NCI-H1930 (cell line): ENCODE measurements at regions not wholly inside any gene's neighbourhood (a gene's known extent, or its start where the extent isn't known, plus 50 kb on each side); places are given as distances from the start of the nearest gene placed in this dataset.
"Not testable (repeated sequence)": the region's sequence is repeated elsewhere in the genome, so short reads cannot be mapped to it uniquely, and the experiment has no call there.

Experiments used
- DNase-seq, 2 experiments: peaks; one replicate each; lab custom pipeline; 2025; lab: John Stamatoyannopoulos, UW

DNA sequence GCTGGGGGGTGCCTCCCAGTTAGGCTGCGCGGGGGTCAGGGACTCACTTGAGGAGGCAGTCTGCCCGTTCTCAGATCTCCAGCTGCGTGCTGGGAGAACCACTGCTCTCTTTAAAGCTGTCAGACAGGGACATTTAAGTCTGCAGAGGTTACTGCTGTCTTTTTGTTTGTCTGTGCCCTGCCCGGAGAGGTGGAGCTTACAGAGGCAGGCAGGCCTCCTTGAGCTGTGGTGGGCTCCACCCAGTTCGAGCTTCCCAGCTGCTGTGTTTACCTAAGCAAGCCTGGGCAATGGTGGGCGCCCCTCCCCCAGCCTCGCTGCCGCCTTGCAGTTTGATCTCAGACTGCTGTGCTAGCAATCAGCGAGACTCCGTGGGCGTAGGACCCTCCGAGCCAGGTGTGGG lies 584.2 kb upstream of the SLC39A10 start:
- DNase-seq = not testable (repeated sequence)

DNA sequence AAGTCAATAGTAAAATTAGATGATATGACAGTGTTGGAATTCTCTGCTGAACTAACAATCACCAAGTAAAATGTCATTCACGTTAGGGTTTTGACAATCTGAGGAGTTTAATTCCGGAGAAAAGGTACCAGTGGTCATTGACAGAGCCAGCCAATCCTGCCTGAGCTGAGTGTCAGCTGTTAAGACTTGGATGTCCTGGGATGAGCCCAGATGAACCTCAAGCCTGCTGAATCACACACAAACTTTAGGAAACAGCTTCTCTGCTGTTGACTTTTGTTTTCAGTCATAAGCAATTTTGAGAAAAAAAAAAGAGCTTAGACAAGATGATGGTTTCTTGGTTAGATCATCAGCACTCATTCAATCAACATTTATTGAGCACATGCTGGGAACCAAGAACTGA lies 600.0 kb upstream of the SLC39A10 start:
- DNase-seq = no peak

DNA sequence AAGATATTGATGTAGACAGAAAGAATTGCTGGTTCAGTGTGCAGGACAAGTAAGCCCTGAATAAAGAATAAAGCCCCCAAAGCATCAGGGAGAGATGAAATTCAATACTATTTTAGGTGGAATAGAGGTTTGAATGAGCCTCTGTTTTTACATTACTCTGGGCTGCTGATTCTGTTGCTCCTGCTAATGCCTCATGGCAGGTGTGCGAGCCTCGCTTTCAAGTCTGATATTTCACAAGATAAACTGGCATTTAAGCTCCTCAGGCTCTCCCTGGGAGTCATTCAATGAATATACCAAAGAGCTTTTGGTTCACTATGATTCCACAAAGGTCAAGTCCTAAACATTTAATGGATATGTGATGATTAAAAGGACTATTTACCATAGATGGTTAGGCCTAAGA lies 601.0 kb upstream of the SLC39A10 start:
- peak in 1 of 2 experiments; percentile 8 for DNase-seq

DNA sequence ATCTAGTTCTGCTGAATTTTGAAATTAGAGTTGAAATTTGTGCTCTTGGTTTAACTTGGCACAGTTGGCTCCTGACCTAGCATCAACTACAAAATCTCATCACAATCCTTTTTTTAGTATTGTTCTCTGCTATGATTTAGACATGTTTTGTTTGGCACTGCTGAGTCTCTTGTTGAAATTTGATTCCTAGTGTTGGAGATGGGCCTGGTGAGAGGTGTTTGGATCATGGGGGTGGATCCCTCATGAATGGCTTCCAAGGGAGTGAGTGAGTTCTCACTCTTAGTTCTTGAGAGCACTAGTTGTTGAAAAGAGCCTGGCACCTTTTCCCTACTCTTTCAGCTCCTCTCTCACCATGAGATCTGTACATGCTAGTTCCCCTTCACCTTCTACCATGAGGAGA lies 605.6 kb upstream of the SLC39A10 start:
- DNase-seq = no peak

DNA sequence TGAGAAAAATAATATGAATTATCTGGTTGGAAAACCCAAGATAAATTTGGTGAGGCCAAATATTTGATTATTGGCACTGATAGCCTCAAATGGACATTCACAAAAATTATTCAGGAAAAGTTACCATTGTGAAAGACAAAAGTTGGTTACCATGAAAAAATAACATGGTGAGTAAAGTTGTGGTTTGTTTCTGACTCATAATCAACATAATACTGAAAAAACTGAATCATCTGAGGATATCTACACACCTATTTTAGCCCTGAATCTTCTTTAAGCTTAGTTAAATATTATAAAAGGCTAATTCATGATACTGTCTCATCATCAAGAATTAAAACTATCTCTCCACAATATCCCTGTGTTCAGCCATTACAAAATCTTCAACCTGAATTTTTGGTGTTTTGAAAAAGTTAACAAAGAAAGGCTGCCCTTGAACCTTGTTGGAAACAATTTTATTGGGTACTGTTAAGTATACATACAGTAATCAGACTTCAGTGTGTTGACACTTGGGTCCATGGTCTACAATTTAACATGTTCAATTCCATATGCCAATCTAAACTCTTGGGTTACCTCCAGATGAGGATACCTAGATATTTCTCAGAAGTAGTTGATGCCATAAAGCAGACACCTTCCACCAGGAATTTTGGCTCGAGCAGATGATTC lies 607.5 kb upstream of the SLC39A10 start:
- DNase-seq = no peak

DNA sequence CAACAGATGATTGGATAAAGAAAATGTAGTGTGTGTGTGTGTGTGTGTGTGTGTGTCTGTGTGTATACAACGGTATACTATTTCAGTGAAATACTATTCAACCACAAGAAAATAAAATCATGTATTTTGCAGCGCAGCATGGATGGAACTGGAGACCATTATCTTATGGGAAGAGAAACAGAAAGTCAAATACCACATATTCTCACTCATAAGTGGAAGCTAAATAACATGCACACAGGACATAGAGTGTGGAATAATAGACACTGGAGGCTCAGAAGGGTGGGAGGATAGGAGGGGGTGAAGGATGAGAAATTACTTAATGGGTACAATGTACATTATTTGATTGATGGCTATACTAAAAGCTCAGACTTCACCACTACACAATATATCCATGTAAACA lies 609.1 kb upstream of the SLC39A10 start:
- no peak for DNase-seq

DNA sequence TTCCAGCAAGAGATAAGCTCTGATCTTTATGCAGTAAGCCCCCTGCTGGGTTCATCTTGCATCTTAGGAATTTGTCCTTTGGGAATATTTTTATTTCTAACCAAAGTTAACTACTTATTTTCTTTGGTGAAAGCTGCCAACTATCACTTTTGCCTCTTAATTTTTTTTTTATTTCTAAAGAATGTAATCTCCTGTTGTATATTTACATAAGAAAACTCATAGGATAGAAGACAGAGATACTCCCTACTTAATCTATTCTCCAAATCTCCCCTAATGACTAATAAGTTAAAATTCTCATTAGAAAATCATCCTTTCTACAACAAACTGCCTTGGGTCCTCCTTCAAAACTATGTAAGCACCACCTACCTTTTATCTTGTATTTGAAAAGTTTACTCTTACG lies 612.2 kb upstream of the SLC39A10 start:
- DNase-seq = no peak

DNA sequence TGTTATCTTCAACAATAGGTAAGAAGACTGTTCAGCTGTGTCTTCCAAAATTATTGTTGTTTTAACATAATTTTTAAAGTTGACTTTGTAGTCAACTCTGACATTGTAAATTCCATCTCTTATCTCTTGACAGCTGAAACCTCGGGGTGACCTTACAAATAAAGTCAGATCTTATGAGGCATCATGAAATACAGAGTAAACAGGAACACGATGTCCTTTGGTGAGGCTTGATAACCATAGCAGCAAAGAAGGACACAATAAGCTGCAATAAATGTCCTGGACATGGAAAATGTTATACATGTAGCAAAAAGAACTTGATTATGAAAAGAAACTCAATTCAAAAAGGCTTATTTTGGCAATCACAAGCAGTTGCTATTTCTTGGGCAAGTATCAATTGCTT lies 618.9 kb upstream of the SLC39A10 start:
- DNase-seq = no peak

DNA sequence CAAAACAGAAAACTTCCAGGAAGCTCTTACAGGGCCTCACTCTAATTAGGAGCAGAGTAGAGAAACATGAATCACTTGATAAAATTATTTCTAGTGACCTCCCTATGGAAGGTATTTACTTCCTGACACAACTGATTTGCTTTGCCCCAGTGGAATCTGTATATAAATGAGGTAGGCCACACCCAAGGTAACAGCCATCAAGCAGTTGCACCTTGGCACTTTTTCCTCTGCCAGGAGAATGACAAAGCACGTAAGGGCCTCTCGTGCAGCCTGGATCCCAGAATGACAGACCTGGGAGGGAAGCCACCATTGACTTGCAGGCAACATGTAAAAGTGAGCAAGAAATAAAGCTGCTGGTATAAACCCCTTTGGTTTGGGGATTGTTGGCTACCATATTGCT lies 620.0 kb upstream of the SLC39A10 start:
- DNase-seq = no peak

DNA sequence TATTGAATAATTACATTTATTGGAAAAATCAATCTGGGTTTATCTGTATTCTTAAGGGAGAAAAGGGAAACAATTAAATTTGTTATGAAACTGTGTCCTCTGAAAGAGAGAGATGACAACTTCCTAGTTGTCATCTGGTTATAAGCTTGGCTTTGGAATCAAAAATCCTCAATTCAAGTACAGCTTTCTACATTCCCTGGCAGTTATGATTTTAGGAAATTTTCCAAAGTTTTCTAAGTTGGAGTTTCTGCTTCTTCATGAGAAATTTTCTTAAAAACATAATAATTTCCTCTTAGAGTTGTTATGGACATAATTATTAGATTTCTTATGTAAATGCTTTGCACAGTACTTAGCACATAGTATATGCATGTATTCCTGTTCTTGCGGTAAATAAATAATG lies 625.6 kb upstream of the SLC39A10 start:
- DNase-seq = no peak

DNA sequence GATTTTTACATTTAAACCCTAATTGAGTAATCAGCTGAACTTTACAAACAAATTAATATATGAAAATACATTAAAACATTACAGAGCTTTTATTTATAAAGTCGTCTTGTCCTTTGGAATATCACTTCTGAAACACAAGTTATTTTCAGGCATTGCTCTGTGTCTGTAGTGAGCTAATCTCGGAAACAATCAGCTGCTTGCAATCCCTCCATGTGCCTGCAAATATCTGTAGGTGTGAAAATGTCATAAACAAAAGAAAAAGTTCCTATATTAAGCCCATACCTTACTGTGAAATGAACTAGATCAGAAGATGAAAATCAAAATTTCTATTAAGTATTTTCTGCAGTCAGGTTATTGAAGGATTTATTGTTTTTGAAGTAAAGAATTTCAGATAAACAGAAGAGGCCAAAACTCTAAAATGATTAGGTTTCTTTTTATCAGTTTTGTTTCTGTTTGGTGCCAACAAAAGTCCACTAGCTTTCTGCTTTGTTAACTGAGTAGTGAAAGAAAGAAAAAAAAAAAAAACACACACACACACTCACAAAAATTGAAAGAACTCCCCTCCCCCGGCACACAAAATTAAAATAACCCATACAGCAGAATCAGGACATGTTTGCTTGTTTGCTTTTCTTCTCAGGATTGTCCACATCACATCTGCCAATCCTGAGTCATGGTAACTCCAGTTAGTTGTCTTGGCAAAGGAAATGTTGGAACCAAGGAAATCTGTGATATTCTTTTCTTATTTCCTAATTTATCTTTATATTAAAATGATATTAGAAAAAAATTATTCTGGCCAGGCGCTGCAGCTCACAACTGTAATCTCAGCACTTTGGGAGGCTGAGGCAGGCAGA lies 627.0 kb upstream of the SLC39A10 start:
- no peak for DNase-seq

DNA sequence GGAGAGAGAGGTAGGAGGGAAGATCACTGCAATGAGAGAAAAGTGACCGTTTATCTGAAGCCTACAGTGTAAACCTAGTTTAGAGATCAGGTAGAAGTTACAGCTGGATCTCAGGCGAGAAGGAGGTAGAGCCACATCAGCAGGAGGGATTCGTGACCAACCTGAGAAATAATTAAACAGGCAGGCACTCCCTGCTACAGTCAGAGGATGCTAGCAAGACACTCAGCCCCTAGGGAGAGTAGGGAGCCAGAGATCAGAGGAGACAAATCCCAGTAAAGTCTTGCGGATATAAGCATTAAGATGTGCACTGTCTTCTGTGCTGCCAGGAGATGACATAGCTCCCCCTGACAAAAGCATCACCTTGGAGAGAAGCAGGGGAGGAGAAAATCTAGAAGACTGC lies 629.1 kb upstream of the SLC39A10 start:
- no peak for DNase-seq

DNA sequence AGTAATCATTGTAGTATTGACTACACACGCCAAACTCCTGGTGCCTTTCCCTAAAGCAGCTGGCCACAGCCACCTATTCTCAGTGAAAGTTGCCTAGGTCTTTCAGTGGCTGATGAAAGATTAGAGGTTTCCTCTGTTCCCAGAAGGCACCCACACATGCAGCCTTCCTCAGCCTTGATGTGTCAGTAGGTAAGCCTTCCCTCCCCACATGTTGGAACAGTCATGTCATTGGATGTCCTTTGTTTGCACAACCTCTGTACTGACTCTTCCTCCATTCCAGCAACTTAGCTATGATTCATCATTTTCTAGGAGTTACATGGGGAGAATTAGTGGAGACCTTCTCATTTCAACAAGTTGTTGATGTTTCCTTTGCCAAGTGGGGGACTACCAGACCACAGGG lies 630.8 kb upstream of the SLC39A10 start:
- no peak for DNase-seq

DNA sequence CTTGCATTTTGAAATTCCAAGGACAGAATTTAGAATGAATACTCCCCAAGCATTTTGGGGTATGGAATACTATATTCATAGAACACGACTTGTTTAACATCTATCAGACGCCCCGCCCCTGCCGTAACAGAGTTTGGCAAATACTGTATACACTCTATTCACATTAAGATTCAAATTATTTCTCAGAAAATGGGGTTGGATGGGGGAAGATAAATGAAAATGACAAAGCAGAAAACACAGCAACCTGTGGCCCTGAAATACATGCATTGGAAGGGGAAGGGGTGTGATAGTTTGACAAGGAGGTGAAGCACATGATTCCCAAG lies 634.6 kb upstream of the SLC39A10 start:
- no peak for DNase-seq

DNA sequence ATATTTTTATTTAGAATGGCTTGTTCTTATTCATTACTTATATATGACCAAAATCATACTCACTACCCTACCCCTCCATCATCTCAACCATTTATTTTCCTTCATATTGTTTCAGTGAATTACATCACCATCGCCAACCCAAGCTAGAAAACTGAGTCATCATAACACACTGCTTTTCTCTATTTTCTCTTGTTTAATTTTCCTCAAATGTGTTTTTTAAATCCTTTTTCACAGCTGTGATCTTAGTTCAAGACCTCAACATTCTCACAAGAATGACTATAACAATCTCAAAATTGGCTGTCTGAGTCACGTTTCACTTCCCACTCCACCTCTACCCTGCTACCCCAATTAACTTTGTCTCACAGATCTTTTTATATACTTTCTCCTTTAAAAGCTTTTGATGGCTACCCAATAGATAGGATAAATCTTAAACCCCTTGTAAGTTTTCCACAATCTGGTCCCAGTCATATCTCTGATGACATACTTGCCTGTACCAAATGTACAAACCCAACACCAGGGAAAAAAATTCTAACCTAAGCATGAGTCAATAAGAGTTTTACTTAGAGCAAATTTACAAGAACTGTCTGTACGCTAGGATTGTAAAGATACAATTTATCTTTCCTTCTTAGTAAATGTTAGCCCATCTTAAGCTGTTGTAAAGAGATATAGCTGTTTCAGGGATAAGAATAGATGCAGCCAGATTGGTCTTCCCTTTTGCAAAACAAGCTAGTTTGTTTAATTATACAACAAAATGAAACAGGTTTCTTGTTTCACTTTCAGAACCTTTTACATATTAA lies 635.1 kb upstream of the SLC39A10 start:
- no peak for DNase-seq

DNA sequence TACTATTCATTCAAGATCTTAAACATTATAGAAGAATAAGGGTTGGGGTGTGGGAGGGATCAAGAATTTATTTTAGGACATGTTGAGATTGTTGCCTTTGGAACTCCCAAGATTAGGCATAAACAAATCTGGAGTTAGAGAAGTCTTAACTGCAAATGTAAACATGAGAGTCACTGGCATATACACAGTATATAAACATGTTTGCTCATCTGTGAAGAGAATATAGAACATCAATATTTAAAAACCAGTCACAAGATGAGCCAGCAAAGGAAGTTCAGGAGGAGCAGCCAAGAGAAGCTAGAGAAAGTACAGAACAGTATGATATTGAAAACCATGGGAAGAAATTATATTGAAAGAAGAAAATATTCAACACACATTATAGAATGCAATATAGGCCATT lies 638.6 kb upstream of the SLC39A10 start:
- DNase-seq = no peak

DNA sequence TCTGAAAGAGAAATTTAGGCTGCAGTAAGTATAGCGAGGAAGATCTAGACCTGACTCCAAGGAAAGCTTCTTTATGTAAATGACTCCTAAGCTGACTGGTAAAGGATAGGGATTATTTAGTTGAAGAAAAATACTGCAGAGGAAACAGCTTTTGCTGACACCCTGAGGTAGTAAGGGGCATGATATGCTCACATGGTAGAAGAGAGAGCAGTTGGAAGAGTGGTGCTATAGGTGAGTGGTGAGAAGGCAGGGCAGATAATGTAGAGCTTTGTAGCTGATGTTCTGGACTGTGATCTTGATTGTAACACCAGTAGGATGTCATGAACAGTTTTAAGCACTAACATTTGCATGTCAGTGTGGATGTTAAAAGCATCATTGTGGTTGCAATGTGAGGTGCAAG lies 639.1 kb upstream of the SLC39A10 start:
- no peak for DNase-seq

DNA sequence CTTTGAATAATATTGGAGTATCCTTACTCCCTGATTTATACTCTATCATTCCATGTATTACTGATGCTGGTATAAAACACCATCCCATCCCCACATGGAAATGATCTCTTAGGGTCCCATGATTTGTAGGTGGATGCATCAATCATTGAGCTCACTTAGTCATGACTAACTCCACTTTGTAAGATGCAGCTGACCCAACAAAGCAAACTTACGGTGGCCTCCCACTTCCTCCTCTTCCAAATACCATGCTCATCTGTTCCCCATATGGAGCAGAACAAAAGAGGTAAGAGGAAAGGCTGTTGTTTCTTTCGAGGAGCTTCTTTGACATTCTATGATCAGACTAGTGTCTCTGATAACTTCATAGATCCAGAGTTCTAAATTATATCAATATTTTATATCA lies 640.2 kb upstream of the SLC39A10 start:
- no peak for DNase-seq

DNA sequence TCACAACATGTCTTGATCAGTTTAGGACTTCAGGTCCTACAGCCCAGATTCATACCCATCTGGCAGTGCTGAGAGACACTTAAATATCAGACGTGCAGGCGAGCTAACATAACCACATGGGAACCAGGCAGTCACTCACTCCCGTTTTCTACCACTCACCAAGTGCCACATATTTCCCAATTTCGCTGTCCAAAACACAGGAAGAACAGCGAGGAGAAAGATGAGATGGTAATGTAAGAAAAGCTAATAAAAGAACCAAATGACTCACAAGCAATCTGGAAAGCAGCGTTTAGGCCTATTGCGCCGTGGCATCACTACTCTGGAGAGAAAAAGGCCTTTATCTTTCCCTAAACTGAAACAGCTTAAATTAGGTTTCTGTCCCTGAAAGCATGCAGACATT lies 647.8 kb upstream of the SLC39A10 start:
- DNase-seq = no peak

DNA sequence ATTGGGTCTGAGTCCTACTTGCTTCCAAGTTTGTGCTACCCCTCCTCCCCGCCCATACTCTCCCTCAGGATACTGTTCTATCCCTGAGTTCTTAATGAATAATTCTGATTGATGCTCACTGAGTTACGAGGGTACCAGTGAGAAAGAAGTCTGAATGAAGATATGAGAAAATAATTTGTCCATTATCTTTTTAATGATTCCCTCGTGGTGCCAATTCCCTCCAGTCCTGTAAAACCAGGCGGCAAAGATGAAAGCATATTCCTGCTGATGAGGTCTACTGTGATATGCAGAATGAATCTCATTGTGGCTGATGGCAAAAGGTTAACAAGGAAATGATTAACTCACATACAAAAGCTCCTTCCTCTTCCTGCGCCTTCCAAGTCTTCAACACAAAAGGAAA lies 650.2 kb upstream of the SLC39A10 start:
- no peak for DNase-seq

DNA sequence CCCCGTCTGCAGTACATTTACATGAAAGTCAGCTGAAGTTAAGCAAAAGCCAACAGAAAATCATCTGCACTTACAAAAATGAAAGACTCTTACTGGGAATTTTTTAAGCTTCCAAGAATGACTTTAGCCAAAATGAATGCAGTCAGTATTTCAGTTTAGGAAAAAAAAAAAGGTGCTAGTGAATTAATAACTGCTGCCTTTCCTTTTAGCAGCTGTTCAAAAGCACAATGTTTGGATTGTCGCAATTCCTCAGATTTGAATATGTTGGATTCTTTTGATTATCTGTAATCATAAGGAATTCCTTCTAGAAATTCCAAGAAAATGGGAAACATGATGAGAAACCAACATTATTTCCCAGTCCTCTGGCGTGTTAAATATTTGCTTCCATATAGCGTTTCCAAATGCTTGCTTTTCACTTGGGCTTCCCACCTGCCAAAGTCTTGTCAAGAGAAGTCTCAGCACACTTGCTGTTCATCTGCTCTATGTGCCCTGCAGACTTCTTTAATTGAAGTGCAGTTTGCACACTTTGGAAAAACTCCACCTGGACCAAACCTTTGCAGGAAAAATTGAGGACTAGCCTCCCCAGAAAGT lies 653.0 kb upstream of the SLC39A10 start:
- DNase-seq = no peak

DNA sequence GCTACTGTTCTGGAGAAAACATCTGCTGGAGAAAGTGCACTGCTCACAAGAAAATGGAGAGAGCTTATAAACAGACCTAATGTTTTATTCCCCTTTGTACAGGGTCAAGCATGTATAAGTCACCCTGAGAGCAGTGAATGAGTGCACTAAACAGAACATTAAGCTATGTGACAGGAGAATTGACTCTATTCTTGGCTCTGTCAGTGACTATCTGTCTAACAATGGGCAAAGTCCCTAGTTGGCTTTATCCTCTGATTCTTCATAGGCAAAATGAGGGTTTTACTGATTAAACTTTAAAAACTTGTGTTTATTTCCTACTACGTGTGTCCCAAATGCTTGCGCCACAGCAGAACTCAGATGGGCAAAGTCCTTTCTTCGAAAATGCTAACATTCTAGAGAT lies 655.1 kb upstream of the SLC39A10 start:
- DNase-seq = no peak

DNA sequence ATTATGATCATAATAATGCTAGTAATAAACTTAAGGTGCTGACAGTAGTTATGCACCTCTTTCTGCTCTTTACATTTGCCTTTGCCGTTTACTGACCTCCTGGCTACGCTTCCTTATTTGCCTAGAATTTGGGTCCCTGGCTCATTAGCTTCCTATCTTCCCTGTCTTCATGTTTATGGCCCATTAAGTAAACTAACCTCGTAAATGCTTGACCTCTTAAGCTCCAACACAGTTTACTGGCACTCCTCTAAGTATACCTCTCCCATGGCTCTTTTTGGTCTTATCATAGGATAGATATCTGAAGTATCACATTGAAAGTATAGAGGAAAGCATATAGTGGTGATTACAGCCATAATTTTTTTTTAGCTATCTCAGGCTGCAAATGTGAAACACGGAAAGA lies 657.3 kb upstream of the SLC39A10 start:
- DNase-seq = no peak
